ENCODE measurements at regions not wholly inside any gene's neighbourhood (a gene's known extent, or its start where the extent isn't known, plus 50 kb on each side); places are given as distances from the start of the nearest gene placed in this dataset.

GRCh38 chr2:121824264-121824663 is 68.8 kb downstream of the TSN start:
- TF ChIP-seq CTCF (IDR thresholded peaks at IDR 0.05; ENCODE audit: low read depth, low read length, poor library complexity, severe bottlenecking) (no peak), EZH2phosphoT487 (IDR thresholded peaks at IDR 0.05; ENCODE audit: borderline replicate concordance, low read length) (no peak)
- Histone ChIP-seq H4K20me1 (ENCODE audit: control insufficient read depth, insufficient read depth, low read depth, low read length) (no peaks in the 10 kb centered on the region), H3K9me3 (ENCODE audit: control insufficient read depth, insufficient read depth, low read length) (no peaks in the 10 kb centered on the region)

GRCh38 chr2:121825003-121825950 is 69.8 kb downstream of the TSN start:
- Histone ChIP-seq H3K4me2 (ENCODE audit: low read length) (no peak overlapping the region), H3K36me3 (ENCODE audit: control insufficient read depth, low read length) (no peaks in the 10 kb centered on the region), H3F3A (ENCODE audit: control insufficient read depth, insufficient read depth) (0 out of 2 replicates have a peak, but pooled peaks cover under 1% of the 10 kb centered on the region), H3K27me3 (ENCODE audit: control insufficient read depth, low read length) (no peaks in the 10 kb centered on the region), H3K4me3 (ENCODE audit: low read length) (no peak overlapping the region), H3K79me2 (ENCODE audit: control insufficient read depth, low read length) (no peaks in the 10 kb centered on the region), H3K9me3 (ENCODE audit: control insufficient read depth, insufficient read depth, low read length) (no peaks in the 10 kb centered on the region), H3K4me1 (ENCODE audit: control insufficient read depth, low read length) (peaks cover 34% of the 10 kb centered on the region), H4K20me1 (ENCODE audit: control insufficient read depth, insufficient read depth, low read depth, low read length) (no peaks in the 10 kb centered on the region), H3K9me2 (replicated peaks; ENCODE audit: control insufficient read depth, low read length) (no peaks in the 10 kb centered on the region), H3K27ac (ENCODE audit: low read depth, low read length) (no peak overlapping the region)
- TF ChIP-seq EZH2phosphoT487 (IDR thresholded peaks at IDR 0.05; ENCODE audit: borderline replicate concordance, low read length) (no peak), CTCF (IDR thresholded peaks at IDR 0.05; ENCODE audit: low read depth, low read length, poor library complexity, severe bottlenecking) (no peak)

More at GRCh38 chr2:121824264-121824663, 68.8 kb downstream of the TSN start:
- Histone ChIP-seq H3K36me3 (ENCODE audit: control insufficient read depth, low read length) (no peaks in the 10 kb centered on the region), H3K4me3 (ENCODE audit: low read length) (no peak overlapping the region), H3F3A (ENCODE audit: control insufficient read depth, insufficient read depth) (peaks cover 8% of the 10 kb centered on the region), H3K4me1 (ENCODE audit: control insufficient read depth, low read length) (peaks cover 44% of the 10 kb centered on the region), H3K27me3 (ENCODE audit: control insufficient read depth, low read length) (no peaks in the 10 kb centered on the region), H3K79me2 (ENCODE audit: control insufficient read depth, low read length) (no peaks in the 10 kb centered on the region), H3K4me2 (ENCODE audit: low read length) (no peak overlapping the region), H3K27ac (ENCODE audit: low read depth, low read length) (no peak overlapping the region), H3K9me2 (replicated peaks; ENCODE audit: control insufficient read depth, low read length) (no peaks in the 10 kb centered on the region)

- Histone ChIP-seq H3K9me3 (ENCODE audit: control insufficient read depth, insufficient read depth, low read length) (no peaks in the 10 kb centered on the region), H4K20me1 (ENCODE audit: control insufficient read depth, insufficient read depth, low read depth, low read length) (no peaks in the 10 kb centered on the region), H3K27me3 (ENCODE audit: control insufficient read depth, low read length) (no peaks in the 10 kb centered on the region), H3F3A (ENCODE audit: control insufficient read depth, insufficient read depth) (no peaks in the 10 kb centered on the region), H3K9me2 (replicated peaks; ENCODE audit: control insufficient read depth, low read length) (no peaks in the 10 kb centered on the region), H3K79me2 (ENCODE audit: control insufficient read depth, low read length) (no peaks in the 10 kb centered on the region), H3K4me3 (ENCODE audit: low read length) (no peak overlapping the region), H3K27ac (ENCODE audit: low read depth, low read length) (no peak overlapping the region), H3K36me3 (ENCODE audit: control insufficient read depth, low read length) (no peaks in the 10 kb centered on the region), H3K4me2 (ENCODE audit: low read length) (no peak overlapping the region), H3K4me1 (ENCODE audit: control insufficient read depth, low read length) (peaks cover 26% of the 10 kb centered on the region)
- TF ChIP-seq EZH2phosphoT487 (IDR thresholded peaks at IDR 0.05; ENCODE audit: borderline replicate concordance, low read length) = no peak
- no peak for TF ChIP-seq CTCF (IDR thresholded peaks at IDR 0.05; ENCODE audit: low read depth, low read length, poor library complexity, severe bottlenecking)
Measured at GRCh38 chr2:121826036-121826435, 70.6 kb downstream of the TSN start.
